Erythroblast (primary cell): ENCODE measurements at regions not wholly inside any gene's neighbourhood (a gene's known extent, or its start where the extent isn't known, plus 50 kb on each side); places are given as distances from the start of the nearest gene placed in this dataset.

Experiments used
- GATA1 ChIP-seq: IDR thresholded peaks from 2 replicates; pipeline ENCODE4 v1.6.1; 2011; ENCODE audit warnings: low read depth, mild to moderate bottlenecking, control low read depth, low read length, moderate library complexity
- POLR2A ChIP-seq: IDR thresholded peaks from 2 replicates; pipeline ENCODE4 v1.6.1; 2011; ENCODE audit warnings: mild to moderate bottlenecking, low read length

- no peak for TF ChIP-seq POLR2A
- no peak for TF ChIP-seq GATA1
Observed at GRCh38 chr2:129175051-129175450, 804.4 kb upstream of the RAB6C start.
